ENCODE measurements at regions not wholly inside any gene's neighbourhood (a gene's known extent, or its start where the extent isn't known, plus 50 kb on each side); places are given as distances from the start of the nearest gene placed in this dataset.

DNA sequence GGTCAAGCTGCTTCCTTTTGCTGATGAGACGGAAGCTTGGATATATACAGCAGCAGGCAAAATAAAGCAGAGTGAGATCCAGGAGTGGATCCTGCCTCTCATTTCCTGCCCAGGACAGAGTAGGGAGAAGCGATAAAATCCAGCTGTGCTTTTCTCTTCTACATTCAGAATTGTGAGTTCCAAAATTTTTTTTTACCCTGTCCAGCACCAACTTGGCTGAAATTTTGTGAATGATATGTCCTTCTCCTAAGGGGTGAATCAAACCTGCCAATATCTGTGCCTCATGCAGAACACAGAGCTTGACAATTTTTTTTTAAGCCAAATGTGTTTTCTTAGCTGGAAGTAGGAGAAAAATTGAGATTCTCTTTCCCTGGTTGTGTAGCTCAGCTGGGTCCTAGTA lies 235.6 kb upstream of the CHD6 start:
- TF ChIP-seq, protein P1, sequence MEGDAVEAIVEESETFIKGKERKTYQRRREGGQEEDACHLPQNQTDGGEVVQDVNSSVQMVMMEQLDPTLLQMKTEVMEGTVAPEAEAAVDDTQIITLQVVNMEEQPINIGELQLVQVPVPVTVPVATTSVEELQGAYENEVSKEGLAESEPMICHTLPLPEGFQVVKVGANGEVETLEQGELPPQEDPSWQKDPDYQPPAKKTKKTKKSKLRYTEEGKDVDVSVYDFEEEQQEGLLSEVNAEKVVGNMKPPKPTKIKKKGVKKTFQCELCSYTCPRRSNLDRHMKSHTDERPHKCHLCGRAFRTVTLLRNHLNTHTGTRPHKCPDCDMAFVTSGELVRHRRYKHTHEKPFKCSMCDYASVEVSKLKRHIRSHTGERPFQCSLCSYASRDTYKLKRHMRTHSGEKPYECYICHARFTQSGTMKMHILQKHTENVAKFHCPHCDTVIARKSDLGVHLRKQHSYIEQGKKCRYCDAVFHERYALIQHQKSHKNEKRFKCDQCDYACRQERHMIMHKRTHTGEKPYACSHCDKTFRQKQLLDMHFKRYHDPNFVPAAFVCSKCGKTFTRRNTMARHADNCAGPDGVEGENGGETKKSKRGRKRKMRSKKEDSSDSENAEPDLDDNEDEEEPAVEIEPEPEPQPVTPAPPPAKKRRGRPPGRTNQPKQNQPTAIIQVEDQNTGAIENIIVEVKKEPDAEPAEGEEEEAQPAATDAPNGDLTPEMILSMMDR (IDR thresholded peaks at IDR 0.05; ENCODE audit: control extremely low read depth, extremely low read depth, low read depth, missing control alignments): no peak
- ChIA-PET POLR2A (no interaction called here), CTCF (interaction anchor here (1.4 to 1.5 kb wide), 2 partner anchors 11 to 13 kb away, joined by 3 to 4 read pairs; no protein-coding TSS in a partner anchor)
- no peak for DNase-seq (ENCODE audit: extremely low spot score)

DNA sequence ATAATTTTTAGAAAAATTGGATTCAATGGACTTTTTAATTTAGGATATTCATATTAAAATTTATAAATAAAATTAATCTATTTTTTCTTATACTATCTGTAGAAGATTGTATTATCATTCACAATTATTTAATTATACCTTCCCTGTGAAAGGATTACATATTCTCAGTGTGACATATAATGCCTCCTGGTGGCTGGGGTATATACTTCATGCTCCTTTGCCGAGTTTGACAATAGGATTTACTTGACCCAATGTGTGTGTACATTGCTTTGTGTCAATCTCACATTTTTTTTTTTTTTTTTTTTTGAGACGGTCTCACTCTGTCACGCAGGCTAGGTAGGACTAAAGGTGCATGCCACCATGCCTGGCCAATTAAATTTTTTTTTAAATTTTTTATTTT lies 230.0 kb upstream of the CHD6 start:
- ChIA-PET POLR2A (no interaction called here), CTCF (no interaction called here)
- no peak for DNase-seq (ENCODE audit: extremely low spot score)
- TF ChIP-seq, protein P1 (IDR thresholded peaks at IDR 0.05; ENCODE audit: control extremely low read depth, extremely low read depth, low read depth, missing control alignments): no peak

DNA sequence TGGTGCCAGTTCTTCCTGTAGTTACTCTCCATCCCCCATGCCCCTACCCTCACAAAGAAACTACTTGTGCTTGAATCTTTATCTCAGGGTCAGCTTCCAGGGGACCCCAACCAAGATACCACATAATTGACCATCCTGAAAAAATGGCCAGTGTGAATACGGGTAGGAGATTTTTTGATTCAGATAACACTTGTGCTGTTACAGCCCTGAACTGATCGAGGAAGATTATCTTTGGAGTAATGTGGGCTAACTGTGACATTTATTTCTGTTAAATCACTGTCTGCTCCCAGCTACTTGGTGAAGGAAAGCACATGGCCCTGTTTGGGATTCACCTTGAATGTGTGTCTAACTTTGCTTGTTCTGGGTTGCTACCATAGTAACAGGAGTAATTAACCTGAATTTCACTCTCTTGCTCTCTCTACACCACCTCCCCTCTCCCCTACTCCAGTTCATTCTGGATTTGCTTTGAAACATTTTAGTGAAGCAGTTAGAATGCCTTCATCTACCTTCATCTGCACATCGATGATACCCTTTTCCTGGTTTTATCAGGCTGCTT lies 219.6 kb upstream of the CHD6 start:
- CTCF ChIA-PET: no interaction called here

DNA sequence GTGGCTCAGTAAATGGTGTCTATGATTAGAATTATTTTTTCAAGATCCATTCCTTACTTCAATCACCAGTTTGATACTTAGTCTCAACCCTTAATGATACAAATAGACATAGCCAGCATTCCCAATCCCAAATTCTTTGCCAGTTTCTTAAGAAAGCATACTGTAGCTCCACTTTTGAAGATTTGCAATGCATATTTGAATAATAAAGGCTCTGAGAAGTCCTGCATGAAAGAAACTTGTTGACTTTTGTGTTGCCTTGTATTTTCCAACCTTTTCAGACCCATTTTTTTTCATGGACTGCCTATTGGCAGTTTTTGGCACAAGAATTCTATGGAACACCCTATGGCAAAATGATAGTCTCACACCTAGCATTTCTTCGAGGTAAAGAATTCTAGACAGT lies 215.6 kb upstream of the CHD6 start:
- DNase-seq (ENCODE audit: extremely low spot score): no peak

More for the DNA sequence above, 219.6 kb upstream of the CHD6 start:
- no peak for DNase-seq (ENCODE audit: extremely low spot score)
- POLR2A ChIA-PET: no interaction called here
- TF ChIP-seq, protein P1 (IDR thresholded peaks at IDR 0.05; ENCODE audit: control extremely low read depth, extremely low read depth, low read depth, missing control alignments): no peak

DNA sequence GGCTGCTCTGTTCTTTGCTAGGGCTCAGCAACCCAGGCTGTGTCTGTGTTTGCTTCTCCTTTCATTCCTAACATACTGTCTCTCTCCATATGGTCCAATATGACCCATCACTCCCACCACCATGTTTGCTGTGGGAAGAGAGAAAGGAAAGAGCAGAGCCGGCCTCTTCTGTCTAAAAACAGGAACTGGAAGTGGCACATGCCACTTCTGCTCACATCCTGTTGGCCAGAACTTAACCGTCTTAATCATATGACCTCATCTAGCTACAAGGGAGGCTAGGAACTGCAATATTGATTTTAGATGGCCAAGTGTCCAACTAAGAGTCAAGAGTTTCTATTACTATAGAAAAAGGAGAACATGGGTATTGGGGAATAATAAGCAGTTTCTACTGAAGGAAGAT lies 212.5 kb upstream of the CHD6 start:
- ChIA-PET POLR2A (no interaction called here), CTCF (interaction anchor here (0.7 kb wide), 1 partner anchor 10 kb away, joined by 4 read pairs; no protein-coding TSS in a partner anchor)
- TF ChIP-seq, protein P1 (IDR thresholded peaks at IDR 0.05; ENCODE audit: control extremely low read depth, extremely low read depth, low read depth, missing control alignments): no peak
- DNase-seq (ENCODE audit: extremely low spot score): no peak

More for the DNA sequence above, 215.6 kb upstream of the CHD6 start:
- ChIA-PET POLR2A (no interaction called here), CTCF (no interaction called here)
- TF ChIP-seq, protein P1 (IDR thresholded peaks at IDR 0.05; ENCODE audit: control extremely low read depth, extremely low read depth, low read depth, missing control alignments): no peak

DNA sequence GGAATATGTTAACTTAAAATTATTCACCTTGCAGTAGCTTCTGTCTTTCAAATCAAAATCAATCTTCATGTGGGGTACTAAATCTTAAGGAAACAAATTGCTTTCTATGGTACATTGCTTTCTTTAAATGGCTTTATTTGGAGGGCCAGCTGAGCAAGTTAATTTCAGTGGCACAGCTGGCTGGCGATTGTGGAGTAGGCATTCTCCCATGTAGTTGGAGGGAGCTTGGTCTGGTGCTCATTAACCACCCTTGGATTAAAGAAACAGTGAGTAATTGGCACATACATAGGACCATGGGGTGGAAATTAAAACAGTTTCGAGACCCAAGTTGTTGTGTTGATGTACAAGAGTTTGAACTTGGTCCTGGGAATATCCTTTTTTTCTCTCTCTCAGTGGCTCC lies 201.3 kb upstream of the CHD6 start:
- TF ChIP-seq, protein P1 (IDR thresholded peaks at IDR 0.05; ENCODE audit: control extremely low read depth, extremely low read depth, low read depth, missing control alignments): no peak
- ChIA-PET CTCF (no interaction called here), POLR2A (no interaction called here)
- no peak for DNase-seq (ENCODE audit: extremely low spot score)

DNA sequence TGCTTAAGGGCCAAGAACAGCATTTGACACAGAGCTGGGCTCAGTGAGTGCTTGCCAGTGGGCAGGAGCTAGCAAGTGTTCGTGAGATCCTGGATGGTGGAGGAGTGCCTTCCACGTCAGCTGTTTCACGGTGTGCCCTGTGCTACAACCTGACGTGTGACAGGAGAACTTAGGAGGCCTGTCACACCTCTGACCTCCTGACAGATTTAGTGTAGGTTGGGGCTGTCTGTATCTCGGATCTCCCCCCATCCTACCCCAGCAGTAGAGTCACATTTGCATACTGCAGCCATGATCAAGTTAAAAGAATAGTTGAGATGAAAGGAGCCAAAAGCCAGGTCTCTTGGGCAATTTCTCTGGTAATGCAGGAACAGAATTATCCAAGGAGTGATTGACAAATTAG lies 200.8 kb upstream of the CHD6 start:
- CTCF ChIA-PET: no interaction called here
- TF ChIP-seq, protein P1 (IDR thresholded peaks at IDR 0.05; ENCODE audit: control extremely low read depth, extremely low read depth, low read depth, missing control alignments): no peak
- POLR2A ChIA-PET: no interaction called here
- no peak for DNase-seq (ENCODE audit: extremely low spot score)

Measured in GM10248 (cell line).